SIG-M5 treated with dmso at 0.1 percent for 504 hours (cell line): ENCODE measurements at regions not wholly inside any gene's neighbourhood (a gene's known extent, or its start where the extent isn't known, plus 50 kb on each side); places are given as distances from the start of the nearest gene placed in this dataset.

Source experiments
- DNase-seq: peaks from one replicate; lab custom pipeline; 2025; ENCODE audit not compliant: unreplicated experiment; lab: John Stamatoyannopoulos, UW

GRCh38 chr2:126990605-126991532 is 92.2 kb downstream of the TEX51 start:
- DNase-seq: no peak

GRCh38 chr2:126994340-126994777 is 95.7 kb downstream of the TEX51 start:
- DNase-seq: no peak

- peak; percentile 20 for DNase-seq
Measured at GRCh38 chr2:126995621-126996377, 97.1 kb downstream of the TEX51 start.

- no peak for DNase-seq
Measured at GRCh38 chr2:126996378-126996699, 97.6 kb downstream of the TEX51 start.
